EH (cell line): ENCODE measurements at regions not wholly inside any gene's neighbourhood (a gene's known extent, or its start where the extent isn't known, plus 50 kb on each side); places are given as distances from the start of the nearest gene placed in this dataset.

Experiments
- DNase-seq: peaks from one replicate; pipeline ENCODE4 v3.0.0-alpha.2; 2015; ENCODE audit warnings: low read depth

DNA sequence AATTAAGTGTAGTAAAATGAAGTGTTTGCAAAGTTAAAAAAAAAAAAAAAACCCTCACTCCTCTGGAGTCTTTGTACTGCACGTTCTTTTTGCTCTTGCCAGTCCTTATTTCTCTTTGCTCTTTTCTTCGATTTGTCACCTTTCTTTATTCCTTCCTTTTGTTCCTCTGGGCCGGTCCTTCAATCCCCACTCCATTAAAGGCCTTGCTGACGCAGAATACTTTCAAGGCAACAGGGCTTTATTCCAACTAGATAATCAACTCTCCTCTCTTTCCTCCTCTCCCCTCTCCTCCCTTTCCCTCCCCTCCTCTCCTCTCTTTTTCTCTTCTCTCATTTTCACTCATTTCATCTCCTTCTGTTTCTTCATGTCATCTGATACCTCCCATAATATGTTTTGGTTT, 138.2 kb upstream of the NTM start:
- DNase-seq: no peak

DNA sequence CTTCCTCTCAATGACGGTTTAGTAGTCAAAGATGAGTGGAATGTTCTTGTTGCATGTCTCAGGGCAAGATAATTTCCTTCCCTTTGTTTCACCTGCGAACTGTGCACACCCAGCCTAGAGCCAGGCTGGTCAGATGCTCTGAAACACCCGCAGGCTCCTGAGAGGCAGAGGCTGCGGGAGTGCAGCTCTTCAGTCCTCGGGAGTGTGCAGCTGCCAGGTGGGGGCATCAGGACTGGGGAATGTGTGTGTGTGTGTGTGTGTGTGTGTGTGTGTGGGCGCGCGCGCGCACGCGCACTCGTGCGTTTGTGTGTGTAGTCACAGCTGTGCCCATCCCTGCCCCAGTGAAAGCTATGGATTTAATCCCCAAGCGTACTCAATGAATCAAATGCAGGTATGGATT, 136.2 kb upstream of the NTM start:
- DNase-seq: no peak

DNA sequence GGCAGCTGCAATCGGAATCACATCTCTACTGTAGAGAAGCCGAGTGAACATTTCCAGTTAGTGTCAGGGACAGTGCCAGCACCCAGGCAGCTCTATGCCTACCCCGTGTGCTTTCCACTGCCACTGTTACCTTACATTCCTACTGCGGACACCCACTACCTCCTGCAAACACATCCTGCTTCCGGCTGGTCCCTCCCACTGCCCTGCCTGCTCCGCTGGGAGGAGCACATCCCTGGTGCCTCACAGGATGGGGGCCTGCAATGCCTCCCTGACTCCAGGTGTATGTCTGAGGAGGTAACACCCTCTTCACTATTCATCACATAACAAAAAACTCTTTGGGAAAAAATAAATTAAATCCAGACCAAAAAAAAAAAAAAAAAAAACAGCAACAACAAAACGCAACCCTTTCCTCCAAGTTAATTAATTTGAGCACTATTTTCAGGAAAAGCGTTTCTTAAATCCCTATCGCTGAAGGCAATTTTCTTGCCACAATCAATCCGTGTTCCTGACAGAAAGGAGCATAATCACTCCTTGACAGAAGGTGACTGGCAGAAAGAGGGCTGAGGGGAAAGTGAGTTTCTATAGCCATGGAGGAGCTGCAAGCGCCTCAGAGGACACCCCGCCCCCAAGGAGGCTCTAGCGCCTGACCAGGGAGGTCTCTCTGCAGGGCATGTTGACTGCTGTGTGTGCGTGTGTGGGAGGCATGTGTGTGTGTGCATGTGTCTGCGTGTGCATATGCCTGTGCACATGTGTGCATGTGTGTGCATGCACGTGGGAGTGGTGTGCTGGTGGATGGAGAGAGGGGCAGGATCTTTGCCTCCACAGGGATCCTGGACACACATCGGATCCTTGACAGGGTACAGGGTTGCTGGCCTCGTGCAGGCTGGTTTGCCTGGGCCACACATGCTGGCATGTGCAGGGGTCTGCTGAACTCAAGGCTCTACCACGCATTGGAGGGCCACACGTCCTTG, 134.8 kb upstream of the NTM start:
- no peak for DNase-seq

DNA sequence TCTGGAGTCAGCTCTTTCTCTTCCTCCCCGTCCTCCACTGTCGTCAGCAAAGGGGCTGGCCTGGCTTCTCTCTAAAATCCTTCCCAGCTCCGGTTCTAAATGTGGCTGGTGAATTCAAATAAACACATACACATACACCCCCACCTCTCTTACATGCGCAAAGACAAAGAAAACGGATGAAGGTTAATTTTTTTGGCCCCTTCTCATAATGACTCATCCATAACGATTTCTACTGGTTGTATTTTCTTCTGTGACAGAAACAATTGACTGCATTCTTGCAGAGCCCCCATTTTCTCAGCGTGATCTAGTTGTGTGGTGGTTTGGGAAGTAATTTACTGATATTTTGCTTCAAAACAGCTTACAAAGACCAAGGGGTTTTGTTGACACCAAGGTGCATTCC, 130.0 kb upstream of the NTM start:
- DNase-seq: no peak

DNA sequence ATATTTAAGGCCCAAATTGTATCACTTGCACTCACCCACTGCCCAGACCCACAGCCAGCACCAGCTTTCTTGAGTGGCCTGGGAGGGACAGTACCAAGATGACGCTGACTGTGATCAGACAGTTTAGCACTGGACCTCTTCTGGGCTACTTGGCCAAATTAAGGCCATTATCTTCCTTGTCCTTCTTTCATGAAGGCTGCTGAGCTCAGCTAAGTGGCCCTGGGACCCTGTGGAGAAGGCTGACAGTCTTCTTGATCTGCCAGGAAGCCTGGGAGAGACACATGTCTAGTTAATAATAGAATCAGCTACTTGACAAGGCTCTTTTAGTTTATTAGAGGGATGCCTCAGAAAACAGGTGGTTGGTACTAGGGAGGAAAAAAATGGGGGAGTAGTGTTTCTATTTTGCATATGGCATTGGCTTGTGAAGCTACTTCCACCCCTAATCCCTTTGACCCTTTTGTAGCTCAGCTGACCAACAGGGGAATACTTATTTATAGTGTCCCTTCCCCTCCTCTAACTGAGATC, 127.9 kb upstream of the NTM start:
- no peak for DNase-seq

DNA sequence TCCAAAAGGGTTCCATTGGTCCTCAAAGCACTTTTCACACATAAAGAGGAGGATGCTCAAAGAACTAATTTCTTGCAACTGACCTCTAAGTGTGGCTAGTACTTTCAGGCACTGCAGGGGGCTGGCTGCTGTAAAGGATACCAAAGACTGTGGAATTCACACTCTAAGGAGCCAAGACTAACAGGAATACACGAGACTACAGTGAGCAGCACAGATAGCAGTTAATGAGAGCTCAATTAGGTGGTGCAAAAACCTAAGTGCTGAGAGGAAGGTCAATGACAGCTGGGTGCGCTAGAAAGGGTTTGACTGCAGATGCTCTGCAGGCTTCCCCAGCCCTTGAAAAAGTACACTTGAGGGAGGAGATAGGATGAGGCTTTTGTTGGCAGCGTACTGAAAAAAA, 124.3 kb upstream of the NTM start:
- no peak for DNase-seq

DNA sequence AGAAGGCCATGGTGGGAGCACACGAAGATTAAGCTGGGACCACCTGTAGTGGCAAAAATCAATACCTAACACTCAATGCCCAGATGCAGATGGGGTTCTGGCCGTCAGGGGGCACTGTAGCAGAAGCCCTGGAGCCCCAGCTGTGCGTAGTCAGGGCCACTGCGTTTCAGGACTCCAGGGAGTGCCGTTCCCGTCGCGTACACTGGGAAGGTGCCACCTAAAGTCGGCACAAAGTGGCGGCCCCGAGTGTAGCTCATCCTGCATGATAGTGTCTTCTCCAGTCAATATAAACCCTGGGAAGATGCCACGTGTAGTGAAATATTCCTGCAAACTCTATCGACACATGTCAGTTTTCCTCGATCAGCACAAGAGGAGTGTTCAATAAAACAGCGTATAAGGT, 123.8 kb upstream of the NTM start:
- no peak for DNase-seq

DNA sequence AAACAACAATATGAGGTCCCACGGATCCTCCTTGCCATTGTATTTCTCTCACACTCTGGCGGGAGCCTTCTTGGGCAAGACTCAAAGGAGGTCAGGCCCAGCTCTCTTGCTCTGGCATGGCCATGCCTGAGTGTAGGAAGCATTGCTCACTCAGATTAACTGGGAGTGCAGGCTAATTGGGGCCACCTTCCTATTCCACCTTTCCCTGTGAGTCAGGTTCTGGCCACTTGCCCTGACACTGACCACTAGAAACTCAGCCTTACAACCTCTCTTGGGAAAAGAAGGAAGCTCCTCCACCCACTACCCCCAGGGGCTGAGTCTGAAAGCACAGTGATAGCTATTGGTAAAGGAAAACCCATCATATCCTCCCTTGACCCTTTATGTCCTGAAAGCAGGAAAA, 121.8 kb upstream of the NTM start:
- DNase-seq: no peak

DNA sequence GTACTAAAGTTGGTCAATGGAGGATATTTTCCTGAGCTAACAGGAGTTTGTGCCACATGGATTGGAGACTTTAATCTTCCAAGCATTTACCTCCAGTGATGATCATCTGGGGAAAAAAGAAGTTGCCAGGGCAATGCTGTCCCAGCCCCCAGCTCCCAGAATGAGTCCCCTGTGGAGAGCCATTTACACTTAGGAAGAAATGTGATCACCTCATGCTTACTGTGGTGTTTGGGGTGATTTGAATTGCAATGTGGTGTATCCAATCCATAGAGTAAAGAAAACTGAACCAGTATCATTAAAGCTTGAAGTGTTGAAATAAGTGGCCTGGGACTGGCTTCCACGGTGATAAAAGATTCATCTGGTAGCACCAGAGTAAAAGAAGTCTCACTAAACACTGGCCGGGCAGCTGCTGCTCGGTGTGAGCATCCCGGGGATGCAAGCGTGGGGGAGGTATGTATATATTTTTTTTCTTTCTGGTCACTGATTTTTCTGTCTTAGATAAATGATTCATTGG, 117.2 kb upstream of the NTM start:
- no peak for DNase-seq

DNA sequence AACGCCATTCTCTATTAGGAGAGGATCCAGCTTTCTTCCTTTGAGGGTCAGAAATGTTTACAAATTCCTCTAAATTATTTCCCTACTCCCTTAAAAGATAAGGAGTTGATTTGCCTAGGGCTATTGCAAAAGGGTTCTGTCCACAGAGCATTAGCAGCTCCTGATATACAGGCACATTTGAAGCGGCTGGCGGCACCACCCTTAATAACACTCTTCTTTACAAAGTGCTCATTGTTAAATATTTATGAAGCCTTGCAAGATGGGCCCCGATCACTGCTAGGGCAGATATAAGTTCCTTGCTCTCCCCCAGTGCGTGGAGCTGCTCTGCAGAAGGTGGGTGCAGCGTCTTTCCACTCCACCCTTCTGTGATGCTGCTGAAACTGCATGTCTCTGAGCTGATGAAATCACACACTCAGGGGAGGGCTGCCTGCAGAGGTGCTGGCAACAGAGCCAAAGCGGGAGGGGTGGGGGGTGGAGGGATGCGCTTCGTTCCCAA, 116.7 kb upstream of the NTM start:
- peak; percentile 50 for DNase-seq

DNA sequence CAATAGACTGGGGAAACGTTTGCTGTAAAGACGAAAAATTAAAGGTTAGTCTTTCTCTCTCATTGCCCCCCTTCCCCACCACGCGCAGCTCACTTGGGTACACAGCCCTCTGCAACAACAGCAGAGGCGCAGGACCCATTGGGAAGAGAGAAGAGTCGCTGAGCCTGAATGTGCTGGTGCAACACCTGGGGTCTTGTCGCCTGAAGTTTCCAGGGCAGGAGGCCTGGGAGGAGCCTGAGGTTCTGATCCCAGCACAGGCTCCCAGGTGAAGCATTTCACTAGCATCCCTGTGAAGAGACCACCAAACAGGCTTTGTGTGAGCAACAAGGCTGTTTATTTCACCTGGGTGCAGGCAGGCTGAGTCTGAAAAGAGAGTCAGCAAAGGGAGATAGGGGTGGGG, 116.2 kb upstream of the NTM start:
- DNase-seq: no peak

DNA sequence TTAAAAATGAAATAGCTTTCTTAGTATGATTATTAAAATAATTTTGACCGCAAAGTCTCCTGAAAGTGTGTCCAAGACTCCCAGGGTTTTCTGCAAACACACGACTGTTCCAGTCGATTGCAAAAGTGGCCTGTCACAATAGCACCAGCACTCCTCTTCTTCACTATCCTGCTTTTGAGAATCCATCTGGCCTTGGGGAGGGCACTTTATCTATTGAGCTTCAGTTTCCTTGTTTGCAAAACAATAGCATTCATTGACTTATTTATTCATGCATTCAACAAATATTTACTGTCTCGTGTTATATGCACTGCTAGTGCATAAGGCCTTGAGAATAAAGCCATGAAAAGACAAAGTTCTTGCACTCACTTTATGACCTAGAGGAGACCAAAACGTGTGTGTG, 96.2 kb upstream of the NTM start:
- DNase-seq: no peak

DNA sequence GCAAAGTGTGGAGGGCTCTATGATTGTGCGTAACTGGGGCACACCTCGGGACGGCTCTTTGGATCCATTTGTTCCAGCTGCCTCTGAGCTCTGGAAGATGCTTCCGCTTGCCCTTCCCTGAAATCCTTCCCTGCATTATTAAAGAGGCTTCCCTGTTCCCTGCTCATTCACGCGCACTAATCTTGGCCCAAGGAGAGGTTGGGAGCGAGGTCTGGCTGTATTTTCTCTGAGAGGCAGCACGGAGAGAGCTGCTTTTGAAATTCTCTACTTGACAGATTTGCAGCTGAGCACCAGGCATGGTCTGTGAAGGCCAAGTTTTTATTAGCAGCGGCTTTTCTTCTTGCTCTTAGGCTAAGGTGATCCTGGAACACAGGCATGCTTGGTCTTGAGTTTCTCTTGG, 94.8 kb upstream of the NTM start:
- DNase-seq: no peak

DNA sequence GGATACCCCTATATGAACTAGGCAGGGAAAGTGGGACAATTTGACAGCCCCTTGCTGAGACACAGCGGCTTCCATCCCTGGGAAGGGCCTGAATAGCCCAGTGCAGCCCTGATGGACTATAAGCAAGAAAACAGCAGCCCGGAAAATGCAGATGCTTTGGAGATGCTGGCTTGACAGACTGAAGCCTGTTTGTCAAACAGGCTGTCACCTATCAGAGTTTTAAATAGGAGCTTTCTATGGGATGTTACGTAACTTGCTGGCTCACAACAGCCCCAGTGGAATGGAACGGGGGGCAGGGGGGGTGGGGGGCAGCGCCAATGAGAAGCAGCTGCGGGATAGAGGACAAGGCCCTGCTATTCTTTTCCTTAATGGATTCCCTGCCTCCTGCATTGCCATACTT, 91.9 kb upstream of the NTM start:
- no peak for DNase-seq

DNA sequence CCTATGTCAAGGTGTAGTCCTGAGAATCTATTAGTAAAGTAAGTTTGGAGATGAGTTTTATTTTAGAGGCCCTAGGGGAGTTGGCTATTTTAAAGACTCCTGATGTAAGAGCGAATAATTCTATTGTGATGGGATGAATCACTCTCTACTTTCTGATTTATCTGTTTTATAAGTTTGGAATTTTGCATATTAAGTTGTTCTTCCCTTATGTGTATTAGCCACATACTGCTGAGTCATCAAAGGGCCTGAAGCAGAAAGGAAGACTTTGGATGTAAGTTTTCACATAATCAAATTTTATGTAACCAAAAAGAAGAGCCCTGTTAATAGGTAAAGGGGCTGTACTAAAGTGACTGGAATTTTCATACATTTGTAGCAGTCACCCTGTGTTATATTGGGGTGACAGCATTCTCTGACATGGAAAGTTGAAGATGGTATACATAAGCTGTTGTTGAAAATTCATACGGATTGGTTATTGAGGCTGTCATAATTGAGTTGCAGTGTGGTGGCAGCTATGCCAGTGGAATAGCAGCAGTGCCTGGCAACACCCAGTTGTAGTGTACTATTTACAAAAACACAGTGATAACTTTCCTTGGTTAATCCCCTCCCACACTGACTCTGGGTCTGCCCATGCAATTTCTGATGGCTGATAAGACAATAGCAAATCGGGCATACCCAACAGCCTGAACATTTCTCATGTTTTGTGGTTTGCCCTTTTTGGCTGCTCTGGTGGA, 90.6 kb upstream of the NTM start:
- no peak for DNase-seq

DNA sequence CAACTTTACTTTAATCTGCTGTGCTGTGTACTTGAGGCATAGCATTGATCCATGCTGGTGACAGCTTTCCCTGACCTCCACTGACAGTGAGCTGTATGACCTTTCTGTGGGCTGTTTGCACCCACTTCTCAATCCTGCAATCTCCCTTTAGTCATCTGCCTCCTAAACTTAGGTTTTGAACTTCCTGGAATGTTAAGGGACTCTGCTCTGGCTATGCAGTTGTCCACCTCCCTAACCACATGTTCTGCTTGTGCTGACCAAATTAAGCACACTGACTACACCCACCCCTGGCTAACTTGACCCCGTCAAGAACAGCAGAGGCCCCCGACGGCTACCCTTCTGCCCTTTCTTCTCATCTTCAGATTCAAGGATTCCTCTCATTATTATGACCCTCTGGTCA, 89.1 kb upstream of the NTM start:
- DNase-seq: no peak

DNA sequence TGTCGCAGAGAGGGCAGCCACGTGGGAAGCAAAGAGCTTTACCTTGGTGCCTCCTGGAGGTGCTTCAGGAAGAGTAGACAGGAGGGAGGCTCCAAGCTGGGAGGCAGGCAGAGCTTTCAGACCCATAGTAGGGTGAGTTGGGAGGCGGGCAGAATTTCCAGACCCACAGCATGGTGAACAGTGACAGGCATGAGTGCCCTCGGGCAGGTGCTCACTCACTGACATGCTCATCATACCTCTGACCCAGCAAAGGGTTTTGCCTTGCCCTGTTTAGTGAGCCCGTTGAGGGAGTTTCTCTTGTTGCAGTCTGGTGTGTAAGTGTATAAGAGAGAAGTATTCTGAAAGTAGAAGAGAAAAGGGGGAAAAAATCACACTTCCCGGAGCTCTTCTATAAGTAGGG, 86.4 kb upstream of the NTM start:
- DNase-seq: no peak

DNA sequence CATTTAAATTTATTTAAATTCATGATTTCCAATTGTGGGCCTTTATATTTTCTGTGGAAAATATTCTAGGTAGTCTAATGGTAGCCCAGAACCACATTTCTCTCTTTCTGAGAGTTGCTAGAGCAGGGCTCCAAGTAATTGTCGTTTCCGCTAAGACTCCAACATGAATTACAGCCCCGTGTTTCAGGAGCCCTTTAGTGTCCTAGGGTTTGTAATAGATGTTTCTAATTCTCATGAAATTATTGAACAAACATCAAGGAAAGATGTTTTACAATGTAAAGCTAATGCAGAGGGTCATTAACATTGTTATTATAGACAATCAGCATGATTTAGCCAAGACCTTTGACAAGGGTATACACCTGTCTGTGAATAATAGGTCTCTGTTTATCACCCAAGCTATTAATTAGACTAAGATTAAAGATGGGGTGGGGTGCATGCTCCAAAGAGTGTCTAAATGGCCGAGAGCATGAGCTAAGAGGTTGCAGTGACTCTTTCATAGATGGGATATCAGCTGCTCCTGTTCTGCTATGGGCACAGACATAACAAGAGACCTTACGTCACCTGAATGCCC, 81.8 kb upstream of the NTM start:
- DNase-seq: no peak

DNA sequence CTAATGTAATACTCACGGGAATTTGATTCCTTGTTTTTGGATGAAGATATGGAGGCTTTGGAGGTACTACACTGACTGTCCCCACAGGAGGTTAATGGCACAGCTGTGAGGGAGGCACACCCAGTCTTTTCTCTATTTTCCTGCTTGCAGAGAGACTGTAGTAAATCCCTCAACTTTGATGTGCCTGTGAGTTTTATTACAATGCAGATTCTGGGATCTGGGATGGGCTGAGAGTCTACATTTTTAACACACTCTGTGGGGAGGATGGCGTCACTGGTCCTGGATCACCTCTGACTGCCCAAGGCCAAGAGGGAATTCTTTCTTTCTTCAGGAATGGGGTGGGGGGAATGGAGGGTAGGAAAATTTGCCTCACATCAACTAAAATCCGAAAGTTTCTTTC, 80.2 kb upstream of the NTM start:
- no peak for DNase-seq

DNA sequence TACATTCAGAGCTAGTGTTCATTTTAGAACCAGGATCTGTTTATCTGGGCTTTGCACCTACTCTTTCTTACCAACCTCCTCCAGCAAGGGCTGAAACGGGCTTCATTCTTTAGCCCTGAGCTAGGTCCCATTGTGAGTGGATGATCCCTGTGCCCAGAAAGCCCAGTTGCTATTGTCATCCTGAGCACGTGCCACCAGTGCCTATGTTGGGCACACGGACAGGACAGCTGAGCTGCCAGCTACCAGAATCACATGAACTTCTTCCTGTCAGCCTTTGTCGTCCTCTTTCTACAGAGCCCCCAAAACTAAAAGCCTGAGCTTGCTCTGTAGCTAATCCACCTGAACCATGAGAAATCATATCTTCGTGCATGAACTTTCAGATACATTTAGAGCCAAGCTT, 74.4 kb upstream of the NTM start:
- no peak for DNase-seq

DNA sequence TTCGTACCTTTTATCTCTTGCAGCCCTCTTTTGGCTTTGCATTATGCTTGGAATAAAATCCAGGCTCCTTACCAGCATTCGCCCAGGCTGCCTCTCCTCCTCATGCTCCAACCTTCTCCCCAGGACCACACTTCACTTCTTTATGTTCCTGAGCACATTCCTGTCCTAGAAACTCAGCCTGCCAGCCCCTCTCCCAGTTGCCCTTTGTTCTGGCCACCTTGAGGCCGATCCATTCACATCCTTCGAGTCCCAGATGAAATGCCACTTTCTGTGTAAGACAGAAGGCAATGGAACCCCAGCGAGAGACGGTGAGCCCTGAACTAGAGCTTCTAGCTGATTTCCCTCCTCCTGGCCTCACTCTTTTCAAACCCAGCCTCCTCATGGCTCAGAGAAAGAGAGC, 73.0 kb upstream of the NTM start:
- DNase-seq: no peak

DNA sequence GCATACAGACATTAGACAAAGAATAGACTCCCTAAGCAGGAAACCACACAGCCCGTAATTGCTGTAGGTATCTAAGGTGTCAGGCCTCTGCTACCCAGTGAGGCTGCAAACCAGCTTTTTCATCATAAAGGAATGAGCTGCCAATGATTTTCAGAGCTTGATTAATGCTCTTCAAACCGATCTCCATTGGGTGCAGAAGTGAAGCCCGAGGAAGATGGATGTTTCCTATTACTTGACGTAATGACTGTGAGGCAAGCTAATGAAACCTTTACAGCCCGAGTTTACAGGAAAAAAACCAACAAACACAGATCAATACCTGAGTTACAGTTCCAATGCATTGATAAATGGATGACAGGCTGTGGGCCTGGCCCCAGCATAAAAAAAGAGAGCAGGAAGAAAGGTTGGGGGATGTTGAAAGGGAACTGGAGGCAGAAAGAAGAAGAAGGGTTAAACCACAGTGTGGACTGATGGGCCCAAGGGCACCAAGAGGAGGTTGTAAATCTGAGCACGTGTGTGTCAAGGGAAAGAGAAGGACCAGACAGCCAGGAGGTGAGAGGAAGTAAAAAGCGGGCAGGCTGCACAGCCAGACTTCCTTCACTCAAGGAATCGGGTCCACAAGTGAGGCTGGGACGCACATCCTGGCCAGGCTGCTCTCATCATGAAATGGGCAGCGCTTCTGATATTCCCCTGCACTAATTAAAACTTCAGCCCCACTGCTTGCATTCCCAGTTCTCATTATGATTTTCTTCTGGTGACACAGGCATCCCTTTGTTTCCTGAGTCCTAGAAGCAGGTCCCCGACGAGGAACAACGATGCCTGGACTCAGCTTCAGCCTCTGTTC, 70.6 kb upstream of the NTM start:
- no peak for DNase-seq
